HG02571 (cell line): ENCODE measurements at regions not wholly inside any gene's neighbourhood (a gene's known extent, or its start where the extent isn't known, plus 50 kb on each side); places are given as distances from the start of the nearest gene placed in this dataset.
"Not testable (repeated sequence)": the region's sequence is repeated elsewhere in the genome, so short reads cannot be mapped to it uniquely, and the experiment has no call there.

Source experiments
- ATAC-seq: cut with Tn5 transposase; IDR thresholded peaks from one replicate; pipeline ENCODE4 v1.9.1; 2021; ENCODE audit warnings: mild to moderate bottlenecking, moderate library complexity; ENCODE audit not compliant: unreplicated experiment

GRCh38 chr6:27747637-27748036 is 164.6 kb downstream of the OR2B2 start:
- no peak for ATAC-seq

DNA sequence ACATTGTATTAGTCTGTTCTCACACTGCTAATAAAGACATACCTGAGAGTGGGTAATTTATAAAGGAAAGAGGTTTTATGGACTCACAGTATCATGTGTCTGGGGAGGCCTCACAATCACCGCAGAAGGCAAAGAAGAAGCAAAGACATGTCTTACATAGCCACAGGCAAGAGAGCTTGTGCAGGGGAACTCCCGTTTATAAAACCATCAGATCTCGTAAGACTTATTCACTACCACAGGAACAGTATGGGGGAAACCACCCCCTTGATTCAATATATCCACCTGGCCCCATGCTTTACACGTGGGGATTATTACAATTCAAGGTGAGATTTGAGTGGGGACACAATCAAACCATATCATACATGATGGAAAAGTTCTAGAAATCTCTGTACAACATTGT is 165.3 kb downstream of the OR2B2 start:
- not testable (repeated sequence) for ATAC-seq

DNA sequence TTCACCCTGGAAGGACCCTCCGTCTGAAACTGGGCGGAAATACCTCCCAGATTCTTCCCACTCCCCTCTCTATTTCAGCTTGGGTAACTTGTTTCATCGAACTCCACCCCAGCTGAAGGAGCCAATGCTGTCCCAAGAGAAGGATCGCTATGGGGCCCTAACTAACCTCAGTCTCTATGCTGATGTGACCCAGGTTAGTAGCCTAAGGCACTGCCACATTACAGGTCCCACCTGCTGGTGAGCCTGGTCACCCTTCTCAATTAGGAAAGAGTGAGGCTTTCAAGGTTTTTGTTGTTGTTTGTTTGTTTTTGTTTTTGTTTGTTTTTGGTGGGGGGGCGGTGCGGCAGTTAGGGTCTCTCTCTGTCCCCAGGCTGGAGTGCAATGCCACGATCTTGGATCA is 168.4 kb downstream of the OR2B2 start:
- no peak for ATAC-seq

DNA sequence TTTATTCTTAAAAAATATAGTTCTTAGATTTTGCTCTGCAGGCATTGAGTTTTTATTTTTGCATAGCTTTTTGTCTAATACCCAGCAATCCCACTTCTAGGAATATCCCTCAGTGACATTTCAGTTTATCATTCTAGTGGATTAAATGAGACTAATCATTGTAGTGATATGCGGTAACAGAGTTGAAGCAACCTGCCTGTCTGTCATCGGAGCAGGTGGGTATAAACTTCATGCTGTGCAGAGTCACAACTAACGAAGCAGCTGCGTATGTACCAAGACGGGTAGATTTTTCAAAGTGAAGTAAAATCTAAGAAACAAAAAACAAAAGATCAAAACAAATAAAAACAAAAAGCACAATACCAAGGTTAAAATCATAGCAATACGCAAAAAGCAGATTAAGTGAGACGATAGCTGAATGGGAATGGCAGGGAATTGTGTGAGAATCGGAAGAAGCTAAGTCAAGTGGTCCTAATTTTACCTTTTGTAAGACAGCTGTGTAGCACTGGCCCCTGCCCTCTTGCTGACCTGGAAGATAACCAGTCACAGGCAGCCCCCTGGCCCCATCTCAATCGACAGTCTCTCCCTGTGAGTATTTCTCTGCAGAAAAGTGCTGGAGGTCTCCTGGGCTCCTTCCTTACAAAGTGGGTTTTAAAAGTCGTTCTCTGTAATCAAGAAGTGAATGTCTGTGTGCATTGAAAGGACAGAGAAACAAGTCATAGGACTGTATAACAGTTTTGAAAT is 169.2 kb downstream of the OR2B2 start:
- no peak for ATAC-seq

GRCh38 chr6:27739902-27740301 is 172.3 kb downstream of the OR2B2 start:
- not testable (repeated sequence) for ATAC-seq

DNA sequence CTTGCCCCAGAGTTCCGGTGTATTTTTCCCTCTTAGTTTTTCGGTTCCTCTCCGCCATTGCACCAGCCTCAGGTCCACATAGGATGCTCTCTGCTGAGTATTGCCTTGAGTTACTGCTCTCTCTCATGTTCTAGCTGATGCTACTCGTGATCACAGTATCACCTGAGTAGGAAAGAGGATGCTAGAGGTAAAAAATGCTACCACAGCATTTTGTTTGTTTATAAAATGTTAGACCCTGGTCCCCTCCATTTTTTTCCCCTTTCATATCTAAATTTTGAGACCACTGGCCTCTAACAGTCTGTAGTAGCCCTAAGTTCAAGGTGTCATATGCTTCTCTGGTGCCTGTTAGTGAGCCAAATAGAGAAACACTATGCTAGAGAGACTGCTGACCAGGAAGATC is 175.5 kb downstream of the OR2B2 start:
- ATAC-seq: no peak

DNA sequence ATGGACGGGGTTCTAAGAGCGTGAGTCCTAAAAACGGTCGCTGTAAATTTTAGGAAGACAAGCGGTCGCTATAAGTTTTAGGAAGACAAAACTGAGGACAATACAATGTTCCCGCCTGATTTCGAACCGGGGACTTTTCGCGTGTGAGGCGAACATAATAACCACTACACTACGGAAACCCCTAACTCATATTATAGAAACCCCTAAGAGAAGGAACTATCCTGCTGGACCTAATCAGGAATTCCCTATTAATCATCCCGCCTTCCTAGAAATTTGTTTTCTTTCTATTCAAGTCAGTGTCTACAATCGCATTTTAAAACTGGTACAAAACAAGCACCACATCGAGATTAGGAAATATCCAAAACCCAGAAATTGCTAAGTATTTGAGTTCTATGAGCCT is 183.8 kb downstream of the OR2B2 start:
- no peak for ATAC-seq

DNA sequence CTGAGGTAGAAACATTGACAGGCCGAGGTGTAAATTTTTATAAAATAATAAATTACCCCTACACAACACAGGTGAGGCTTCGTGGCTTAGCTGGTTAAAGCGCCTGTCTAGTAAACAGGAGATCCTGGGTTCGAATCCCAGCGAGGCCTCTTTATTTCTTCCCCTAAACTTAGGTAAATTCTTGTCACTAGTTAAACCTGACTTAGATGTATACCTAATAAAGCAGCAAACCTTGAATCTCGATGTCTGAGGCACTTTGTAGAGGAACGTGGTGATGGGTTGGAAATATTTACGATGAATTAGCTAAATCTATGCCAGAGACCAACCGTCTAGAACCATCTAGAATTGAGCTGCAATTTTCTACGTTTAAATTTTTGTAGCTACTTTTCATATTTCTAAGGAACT is 185.6 kb downstream of the OR2B2 start:
- ATAC-seq: no peak

- no peak for ATAC-seq
These were observed 191.3 kb downstream of the OR2B2 start for GRCh38 chr6:27720607-27721580.

- not testable (repeated sequence) for ATAC-seq
These were observed 193.2 kb downstream of the OR2B2 start for GRCh38 chr6:27719039-27719438.

GRCh38 chr6:27706431-27706830 is 205.8 kb downstream of the OR2B2 start:
- ATAC-seq: no peak

GRCh38 chr6:27700337-27700736 is 211.9 kb downstream of the OR2B2 start:
- ATAC-seq: no peak

DNA sequence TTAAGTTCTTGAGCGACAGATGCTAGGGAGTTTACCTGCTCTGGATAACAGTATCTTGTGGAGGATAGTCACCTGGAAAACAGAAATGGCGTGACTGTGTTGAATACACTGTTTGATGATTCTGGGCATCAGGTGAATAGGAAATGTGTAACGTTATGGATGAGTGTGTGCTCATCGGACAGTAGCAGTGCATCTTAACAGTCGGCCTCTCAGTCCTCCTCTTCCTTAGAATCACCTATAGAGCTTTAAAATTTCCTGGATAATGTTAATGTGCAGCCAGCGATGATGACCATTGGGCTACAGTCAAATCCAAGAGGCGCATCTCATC is 217.7 kb downstream of the OR2B2 start:
- ATAC-seq: no peak

DNA sequence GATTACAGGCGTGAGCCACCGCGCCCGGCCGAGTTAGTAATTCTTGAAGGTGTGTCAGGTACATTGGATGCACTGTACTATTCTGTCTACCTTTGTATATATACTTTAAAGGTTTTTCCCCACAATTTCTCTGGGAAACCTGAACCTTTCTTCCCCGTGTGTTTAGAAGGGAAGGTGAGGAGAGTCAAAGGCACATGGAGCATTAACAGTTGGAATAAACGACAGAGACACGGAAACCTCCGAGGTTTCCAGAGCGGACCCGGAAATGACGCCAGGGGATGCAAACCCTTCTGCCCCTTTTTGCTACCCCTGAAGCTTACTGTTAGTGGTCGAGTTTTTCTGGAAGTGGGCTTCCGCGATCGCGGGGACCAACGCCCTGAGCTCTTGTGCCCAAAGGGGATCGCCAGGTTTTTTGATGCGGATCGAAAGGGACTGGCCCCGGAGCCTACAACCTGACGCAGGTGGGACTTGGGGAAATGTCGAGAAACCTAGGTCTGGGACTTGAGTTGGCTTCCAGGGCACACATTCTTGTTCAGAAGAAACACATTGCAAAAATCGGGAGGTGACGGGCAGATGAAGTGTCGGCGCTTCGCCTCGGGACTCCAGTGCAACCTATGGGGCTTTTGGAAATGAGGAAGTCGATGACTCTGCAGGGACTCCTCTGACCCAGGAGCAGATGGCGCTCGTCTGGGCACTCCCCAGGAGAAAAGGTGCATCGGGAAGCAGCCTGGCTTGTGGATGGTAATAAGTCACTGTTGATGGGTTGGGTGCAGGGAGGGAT is 218.2 kb downstream of the OR2B2 start:
- no peak for ATAC-seq

DNA sequence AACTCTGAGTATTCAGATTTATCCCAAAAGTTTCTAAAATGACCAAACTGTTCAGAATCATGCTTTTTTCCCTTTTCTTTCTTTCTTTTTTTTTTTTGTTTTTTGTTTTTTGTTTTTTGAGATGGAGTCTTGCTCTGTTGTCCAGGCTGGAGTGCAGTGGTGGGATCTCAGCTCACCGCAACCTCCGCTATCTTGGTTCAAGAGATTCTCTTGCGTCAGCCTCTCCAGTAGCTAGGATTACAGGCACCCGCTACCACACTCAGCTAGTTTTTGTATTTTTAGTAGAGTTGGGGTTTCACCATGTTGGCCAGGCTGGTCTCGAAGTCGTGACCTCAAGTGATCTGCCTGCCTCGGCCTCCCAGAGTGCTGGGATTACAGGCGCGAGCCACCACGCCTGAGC is 219.2 kb upstream of the ZNF184 start:
- ATAC-seq: not testable (repeated sequence)

- ATAC-seq: peak; percentile 68
These were observed 215.2 kb upstream of the ZNF184 start for GRCh38 chr6:27688014-27688586.

GRCh38 chr6:27687154-27688013 is 214.5 kb upstream of the ZNF184 start:
- ATAC-seq: peak; percentile 55

- ATAC-seq: no peak
These were observed 212.4 kb upstream of the ZNF184 start for GRCh38 chr6:27685279-27685678.

DNA sequence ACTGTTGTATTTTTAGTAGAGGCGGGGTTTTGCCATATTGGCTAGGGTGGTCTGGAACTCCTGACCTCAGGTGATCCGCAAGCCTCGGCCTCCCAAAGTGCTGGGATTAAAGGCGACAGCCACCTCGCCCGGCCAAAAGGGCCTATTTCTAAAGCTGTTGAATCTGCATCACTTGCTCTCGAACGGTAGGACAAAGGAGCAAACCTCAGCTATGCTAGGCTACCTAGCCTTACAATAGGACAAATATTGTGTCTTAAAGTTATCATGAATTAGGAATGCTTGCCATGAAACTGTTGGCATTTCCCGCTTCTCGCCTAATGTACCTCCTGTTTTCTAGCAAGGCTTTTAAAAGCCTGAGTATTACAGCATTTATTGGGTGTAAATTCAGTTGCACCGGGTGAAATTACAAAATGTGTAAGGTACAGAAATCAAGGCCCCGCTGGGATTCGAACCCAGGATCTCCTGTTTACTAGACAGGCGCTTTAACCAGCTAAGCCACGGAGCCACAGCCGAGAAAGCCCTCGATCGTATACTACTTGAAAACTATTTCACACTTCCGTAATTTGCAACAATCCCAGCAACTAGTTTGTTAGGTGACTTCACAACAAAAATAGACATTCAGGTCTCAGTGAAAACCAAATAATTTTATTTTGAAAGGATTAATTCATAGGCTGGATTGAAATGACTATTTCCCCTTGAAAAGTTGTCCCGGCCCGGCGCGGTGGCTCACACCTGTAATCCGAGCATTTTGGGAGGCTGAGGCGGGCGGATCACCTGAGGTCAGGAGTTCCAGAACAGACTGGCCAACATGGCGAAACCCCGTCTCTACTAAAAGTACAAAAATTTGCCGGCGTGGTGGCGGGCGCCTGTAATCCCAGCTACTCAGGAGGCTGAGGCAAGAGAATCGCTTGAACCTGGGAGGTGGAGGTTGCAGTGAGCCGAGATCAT is 211.6 kb upstream of the ZNF184 start:
- no peak for ATAC-seq
